ENCODE measurements at regions not wholly inside any gene's neighbourhood (a gene's known extent, or its start where the extent isn't known, plus 50 kb on each side); places are given as distances from the start of the nearest gene placed in this dataset.

GRCh38 chr16:60458255-60458654 lies 1578.0 kb downstream of the CDH8 start:
- no peak for DNase-seq
- no peaks in the 10 kb centered on the region for H3K27me3 ChIP-seq (replicated peaks in 1 of 7)
- no peaks in the 10 kb centered on the region for H3K36me3 ChIP-seq
- no peak for TF ChIP-seq POLR2A (IDR thresholded peaks at IDR 0.05)
- TF ChIP-seq POLR2AphosphoS5 (IDR thresholded peaks at IDR 0.05) = no peak
- TF ChIP-seq CTCF (IDR thresholded peaks at IDR 0.05 in 8 of 11, conservative IDR thresholded peaks at IDR 0.05 in 3 of 11) = no peak
- no peak overlapping the region for H3K4me3 ChIP-seq
- H3K27ac ChIP-seq = no peak overlapping the region
- intact Hi-C loops (cut with DNase I; ENCODE audit: low total_unique reads) = no loop called here
- peaks cover 0 to 32% (median 10%) of the 10 kb centered on the region in 8 donors for H3K9me3 ChIP-seq
- 31 to 60% (median 49%) methylated on average over 1 of the region's 1 CpG for WGBS, 5 donors
- no peaks in the 10 kb centered on the region for H3K4me1 ChIP-seq

- no peak for TF ChIP-seq POLR2A (IDR thresholded peaks at IDR 0.05)
- no peak for TF ChIP-seq POLR2AphosphoS5 (IDR thresholded peaks at IDR 0.05)
- TF ChIP-seq CTCF (IDR thresholded peaks at IDR 0.05 in 8 of 11, conservative IDR thresholded peaks at IDR 0.05 in 3 of 11) = no peak
- no peaks in the 10 kb centered on the region for H3K27me3 ChIP-seq (replicated peaks in 1 of 7)
- H3K27ac ChIP-seq = no peak overlapping the region
- intact Hi-C loops (cut with DNase I; ENCODE audit: low total_unique reads) = no loop called here
- DNase-seq = no peak
- H3K4me1 ChIP-seq = no peaks in the 10 kb centered on the region
- no peaks in the 10 kb centered on the region for H3K36me3 ChIP-seq
- peaks cover 0 to 6% (median 1%) of the 10 kb centered on the region in 8 donors for H3K9me3 ChIP-seq
- H3K4me3 ChIP-seq = no peak overlapping the region
Measured at GRCh38 chr16:60452646-60453045, 1583.6 kb downstream of the CDH8 start.

DNA sequence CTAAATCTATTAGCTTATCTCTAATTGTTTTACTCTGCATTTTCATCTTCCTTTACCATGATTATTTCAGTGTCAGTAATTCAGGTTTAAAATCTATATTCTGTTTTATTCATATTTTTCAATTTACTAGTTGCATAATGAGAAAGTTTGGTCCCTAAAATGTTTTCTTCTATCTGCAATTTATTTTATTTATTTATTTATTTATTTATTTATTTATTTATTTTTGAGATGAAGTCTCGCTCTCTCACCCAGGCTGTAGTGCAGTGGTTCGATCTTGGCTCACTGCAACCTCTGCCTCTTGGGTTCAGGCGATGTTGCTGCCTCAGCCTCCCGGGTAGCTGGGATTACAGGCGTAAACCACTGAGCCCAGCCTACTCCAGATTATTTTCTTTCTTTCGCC lies 1597.3 kb downstream of the CDH8 start:
- TF ChIP-seq CTCF (IDR thresholded peaks at IDR 0.05 in 8 of 11, conservative IDR thresholded peaks at IDR 0.05 in 3 of 11) (no peak), POLR2AphosphoS5 (IDR thresholded peaks at IDR 0.05) (no peak), POLR2A (IDR thresholded peaks at IDR 0.05) (no peak)
- H3K4me3 ChIP-seq = no peak overlapping the region
- no peaks in the 10 kb centered on the region for H3K36me3 ChIP-seq
- intact Hi-C loops (cut with DNase I; ENCODE audit: low total_unique reads) = no loop called here
- no peaks in the 10 kb centered on the region for H3K27me3 ChIP-seq (replicated peaks in 1 of 7)
- 77 to 91% (median 85%) methylated on average over 6 of the region's 6 CpGs for WGBS, 5 donors
- peaks cover 0 to 5% (median 0%) of the 10 kb centered on the region in 8 donors for H3K9me3 ChIP-seq
- H3K4me1 ChIP-seq = no peaks in the 10 kb centered on the region
- DNase-seq = no peak
- H3K27ac ChIP-seq = no peak overlapping the region

- Histone ChIP-seq H3K9me3 (peaks cover 0 to 5% (median 1%) of the 10 kb centered on the region in 8 donors), H3K27me3 (replicated peaks in 1 of 7) (no peaks in the 10 kb centered on the region), H3K36me3 (no peaks in the 10 kb centered on the region), H3K4me1 (no peaks in the 10 kb centered on the region), H3K27ac (no peak overlapping the region), H3K4me3 (no peak overlapping the region)
- DNase-seq = no peak
- TF ChIP-seq POLR2AphosphoS5 (IDR thresholded peaks at IDR 0.05) (no peak), CTCF (IDR thresholded peaks at IDR 0.05 in 8 of 11, conservative IDR thresholded peaks at IDR 0.05 in 3 of 11) (no peak), POLR2A (IDR thresholded peaks at IDR 0.05) (no peak)
- intact Hi-C loops (cut with DNase I; ENCODE audit: low total_unique reads) = no loop called here
Measured at GRCh38 chr16:60432472-60432871, 1603.8 kb downstream of the CDH8 start.
